ENCODE measurements at regions not wholly inside any gene's neighbourhood (a gene's known extent, or its start where the extent isn't known, plus 50 kb on each side); places are given as distances from the start of the nearest gene placed in this dataset.

DNA sequence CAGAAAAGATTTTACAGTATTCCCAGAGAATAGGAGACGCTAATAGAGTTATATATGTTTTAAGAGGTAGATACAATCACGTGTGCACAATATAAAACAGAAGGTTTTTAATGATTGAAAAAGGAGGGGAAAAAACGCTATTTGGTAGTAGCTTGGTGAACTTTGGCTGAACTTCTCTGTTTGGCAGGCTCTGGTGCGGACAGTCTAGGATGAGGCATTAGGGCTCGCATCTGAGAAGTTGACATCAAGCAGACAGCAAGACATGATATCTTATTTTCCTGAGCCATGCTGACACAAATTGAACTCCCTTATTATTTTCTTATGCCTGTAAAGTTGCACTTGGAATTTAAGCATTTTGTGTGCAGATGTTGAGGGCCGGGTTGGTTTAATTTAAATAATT lies 176.6 kb downstream of the EN1 start:
- no TSS peak for BruUV-seq (replicated peaks)
- ChIA-PET POLR2A (no interaction called here), SMC1A (ENCODE audit: uncharacterized antibody, unreplicated experiment) (no interaction called here), RAD21 (ENCODE audit: unreplicated experiment) (no interaction called here), CTCF (no interaction called here)
- intact Hi-C loops (cut with micrococcal nuclease; ENCODE audit: unreplicated experiment) = no loop called here
- no peak for DNase-seq (ENCODE audit: low read depth, low spot score)
- no peaks in the 10 kb centered on the region for H3K4me1 ChIP-seq (ENCODE audit: control insufficient read depth, insufficient read depth, low read length)
- in situ Hi-C loops (cut with MboI) = no loop called here
- FAIRE-seq = no peak
- 0 out of 4 replicates have a peak, but pooled peaks cover 0 to 3% of the 10 kb centered on the region in 2 experiments for H3K27me3 ChIP-seq (replicated peaks in 1 of 2; ENCODE audit: control insufficient read depth in 2 of 2, insufficient read depth in 2 of 2, low read length in 1 of 2)
- no peak overlapping the region for H3K27ac ChIP-seq (ENCODE audit: control insufficient read depth, insufficient read depth)
- H3K4me2 ChIP-seq (ENCODE audit: control insufficient read depth, insufficient read depth) = no peak overlapping the region
- no peaks in the 10 kb centered on the region for H3K79me2 ChIP-seq (ENCODE audit: control insufficient read depth, insufficient read depth, low read length)
- H3K36me3 ChIP-seq (ENCODE audit: control insufficient read depth in 2 of 2, insufficient read depth in 2 of 2, low read length in 1 of 2) = no peaks in the 10 kb centered on the region
- no peak overlapping the region for H2AFZ ChIP-seq (ENCODE audit: control insufficient read depth, low read depth, low read length)
- no peak overlapping the region for H3K4me3 ChIP-seq
- no peaks in the 10 kb centered on the region for H4K20me1 ChIP-seq (ENCODE audit: control insufficient read depth, insufficient read depth)
- WGBS (ENCODE audit: insufficient coverage, insufficient replicate concordance, low lambda C conversion rate, missing lambda C conversion rate) = 29% methylated on average over 6 of the region's 6 CpGs
- no peak for ATAC-seq
- TF ChIP-seq TCF12 (IDR thresholded peaks at IDR 0.05; ENCODE audit: low read depth, low read length) = no peak
- TF ChIP-seq RB1 (IDR thresholded peaks at IDR 0.05; ENCODE audit: borderline replicate concordance) = no peak
- TF ChIP-seq TAF1 (IDR thresholded peaks at IDR 0.05; ENCODE audit: borderline replicate concordance, low read depth, low read length) = no peak
- TF ChIP-seq, protein P1, sequence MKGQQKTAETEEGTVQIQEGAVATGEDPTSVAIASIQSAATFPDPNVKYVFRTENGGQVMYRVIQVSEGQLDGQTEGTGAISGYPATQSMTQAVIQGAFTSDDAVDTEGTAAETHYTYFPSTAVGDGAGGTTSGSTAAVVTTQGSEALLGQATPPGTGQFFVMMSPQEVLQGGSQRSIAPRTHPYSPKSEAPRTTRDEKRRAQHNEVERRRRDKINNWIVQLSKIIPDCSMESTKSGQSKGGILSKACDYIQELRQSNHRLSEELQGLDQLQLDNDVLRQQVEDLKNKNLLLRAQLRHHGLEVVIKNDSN (IDR thresholded peaks at IDR 0.05; ENCODE audit: borderline replicate concordance, extremely low read length, insufficient read depth, low read depth, low read length) = no peak
- TF ChIP-seq RAD51 (IDR thresholded peaks at IDR 0.05) = no peak
- no peak for TF ChIP-seq ZNF24 (IDR thresholded peaks at IDR 0.05)
- TF ChIP-seq ZNF207 (IDR thresholded peaks at IDR 0.05; ENCODE audit: borderline replicate concordance) = no peak
- TF ChIP-seq ZZZ3 (IDR thresholded peaks at IDR 0.05; ENCODE audit: control insufficient read depth, insufficient read length, low read depth) = no peak
- TF ChIP-seq, protein P2, sequence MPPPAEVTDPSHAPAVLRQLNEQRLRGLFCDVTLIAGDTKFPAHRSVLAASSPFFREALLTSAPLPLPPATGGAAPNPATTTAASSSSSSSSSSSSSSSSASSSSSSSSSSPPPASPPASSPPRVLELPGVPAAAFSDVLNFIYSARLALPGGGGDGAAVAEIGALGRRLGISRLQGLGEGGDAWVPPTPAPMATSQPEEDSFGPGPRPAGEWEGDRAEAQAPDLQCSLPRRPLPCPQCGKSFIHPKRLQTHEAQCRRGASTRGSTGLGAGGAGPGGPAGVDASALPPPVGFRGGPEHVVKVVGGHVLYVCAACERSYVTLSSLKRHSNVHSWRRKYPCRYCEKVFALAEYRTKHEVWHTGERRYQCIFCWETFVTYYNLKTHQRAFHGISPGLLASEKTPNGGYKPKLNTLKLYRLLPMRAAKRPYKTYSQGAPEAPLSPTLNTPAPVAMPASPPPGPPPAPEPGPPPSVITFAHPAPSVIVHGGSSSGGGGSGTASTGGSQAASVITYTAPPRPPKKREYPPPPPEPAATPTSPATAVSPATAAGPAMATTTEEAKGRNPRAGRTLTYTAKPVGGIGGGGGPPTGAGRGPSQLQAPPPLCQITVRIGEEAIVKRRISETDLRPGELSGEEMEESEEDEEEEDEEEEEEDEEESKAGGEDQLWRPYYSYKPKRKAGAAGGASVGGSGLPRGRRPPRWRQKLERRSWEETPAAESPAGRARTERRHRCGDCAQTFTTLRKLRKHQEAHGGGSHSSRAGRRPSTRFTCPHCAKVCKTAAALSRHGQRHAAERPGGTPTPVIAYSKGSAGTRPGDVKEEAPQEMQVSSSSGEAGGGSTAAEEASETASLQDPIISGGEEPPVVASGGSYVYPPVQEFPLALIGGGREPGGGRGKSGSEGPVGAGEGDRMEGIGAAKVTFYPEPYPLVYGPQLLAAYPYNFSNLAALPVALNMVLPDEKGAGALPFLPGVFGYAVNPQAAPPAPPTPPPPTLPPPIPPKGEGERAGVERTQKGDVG (CRISPR knock-in tag; IDR thresholded peaks at IDR 0.05) = no peak
- TF ChIP-seq POLR2AphosphoS2 (IDR thresholded peaks at IDR 0.05; ENCODE audit: low read depth, low read length) = no peak
- TF ChIP-seq BHLHE40 (IDR thresholded peaks at IDR 0.05; ENCODE audit: borderline replicate concordance in 1 of 2, low read depth in 2 of 2, low read length in 1 of 2) = no peak
- TF ChIP-seq ZNF687 (IDR thresholded peaks at IDR 0.05) = no peak
- TF ChIP-seq SREBF1 (IDR thresholded peaks at IDR 0.05; ENCODE audit: low read length) = no peak
- no peak for TF ChIP-seq SREBF2 (IDR thresholded peaks at IDR 0.05; ENCODE audit: low read length)
- H3K9ac ChIP-seq (ENCODE audit: control insufficient read depth, insufficient read depth, low read length) = no peak overlapping the region
- H3K9me3 ChIP-seq (replicated peaks; ENCODE audit: control insufficient read depth, insufficient read depth, low read length) = no peaks in the 10 kb centered on the region

Measured in GM12878 (cell line).